NCI-H187 (cell line): ENCODE measurements at regions not wholly inside any gene's neighbourhood (a gene's known extent, or its start where the extent isn't known, plus 50 kb on each side); places are given as distances from the start of the nearest gene placed in this dataset.
"Not testable (repeated sequence)": the region's sequence is repeated elsewhere in the genome, so short reads cannot be mapped to it uniquely, and the experiment has no call there.

Experiments
- DNase-seq, 2 experiments: peaks; one replicate each; lab custom pipeline; 2025; lab: John Stamatoyannopoulos, UW

DNA sequence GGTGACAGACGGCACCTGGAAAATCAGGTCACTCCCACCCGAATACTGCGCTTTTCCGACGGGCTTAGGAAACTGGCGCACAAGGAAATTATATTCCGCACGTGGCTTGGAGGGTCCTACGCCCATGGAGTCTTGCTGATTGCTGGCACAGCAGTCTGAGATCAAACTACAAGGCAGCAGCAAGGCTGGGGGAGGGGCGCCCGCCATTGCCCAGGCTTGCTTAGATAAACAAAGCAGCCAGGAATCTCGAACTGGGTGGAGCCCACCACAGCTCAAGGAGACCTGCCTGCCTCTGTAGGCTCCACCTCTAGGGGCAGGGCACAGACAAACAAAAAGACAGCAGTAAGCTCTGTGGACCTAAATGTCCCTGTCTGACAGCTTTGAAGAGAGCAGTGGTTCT is 394.3 kb downstream of the PTH2R start:
- not testable (repeated sequence) for DNase-seq

DNA sequence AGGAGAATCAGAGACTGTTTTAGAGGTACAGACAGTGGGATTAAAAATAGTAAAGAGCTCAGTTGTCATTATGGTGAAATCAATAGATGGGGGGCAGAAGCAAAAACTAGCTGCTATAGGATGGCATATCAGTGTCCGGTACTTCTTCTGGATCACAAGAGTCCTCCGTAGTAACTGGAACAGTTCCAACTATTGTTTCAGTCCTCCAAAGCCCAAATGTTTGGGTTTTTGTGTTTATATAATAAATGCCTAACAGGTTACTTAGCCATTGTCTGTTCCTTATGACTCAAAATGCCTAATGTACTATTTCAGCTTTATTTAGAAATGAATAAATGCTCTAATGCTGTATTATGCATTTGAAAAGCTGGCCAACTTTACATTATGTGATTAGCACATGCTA is 401.2 kb downstream of the PTH2R start:
- no peak for DNase-seq

DNA sequence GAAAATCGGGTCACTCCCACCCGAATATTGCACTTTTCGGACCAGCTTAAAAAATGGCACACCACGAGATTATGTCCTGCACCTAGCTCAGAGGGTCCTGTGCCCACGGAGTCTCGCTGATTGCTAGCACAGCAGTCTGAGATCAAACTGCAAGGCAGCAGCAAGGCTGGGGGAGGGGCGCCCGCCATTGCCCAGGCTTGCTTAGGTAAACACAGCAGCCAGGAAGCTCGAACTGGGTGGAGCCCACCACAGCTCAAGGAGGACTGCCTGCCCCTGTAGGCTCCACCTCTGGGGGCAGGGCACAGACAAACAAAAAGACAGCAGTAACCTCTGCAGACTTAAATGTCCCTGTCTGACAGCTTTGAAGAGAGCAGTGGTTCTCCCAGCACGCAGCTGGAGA is 405.3 kb downstream of the PTH2R start:
- DNase-seq, result not testable (repeated sequence)

DNA sequence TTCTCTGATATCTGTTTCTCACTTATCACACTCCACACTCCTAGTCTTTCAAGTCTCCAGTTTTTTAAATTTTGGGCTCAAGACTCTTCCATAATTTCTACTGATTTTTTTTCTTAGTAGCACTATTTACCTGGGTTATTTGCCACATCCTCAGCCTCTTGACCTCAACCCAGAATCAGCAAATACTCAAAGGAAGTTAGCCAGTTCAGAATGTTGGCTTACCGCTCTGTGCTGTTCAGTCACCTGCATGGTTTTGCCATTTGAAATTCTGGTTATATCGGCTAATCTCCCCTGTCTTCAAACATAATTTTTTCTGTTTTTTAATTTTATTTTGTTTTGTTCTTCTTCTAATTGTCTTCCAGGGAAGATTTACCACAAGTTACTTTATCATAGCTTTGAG is 412.6 kb downstream of the PTH2R start:
- DNase-seq, result no peak

DNA sequence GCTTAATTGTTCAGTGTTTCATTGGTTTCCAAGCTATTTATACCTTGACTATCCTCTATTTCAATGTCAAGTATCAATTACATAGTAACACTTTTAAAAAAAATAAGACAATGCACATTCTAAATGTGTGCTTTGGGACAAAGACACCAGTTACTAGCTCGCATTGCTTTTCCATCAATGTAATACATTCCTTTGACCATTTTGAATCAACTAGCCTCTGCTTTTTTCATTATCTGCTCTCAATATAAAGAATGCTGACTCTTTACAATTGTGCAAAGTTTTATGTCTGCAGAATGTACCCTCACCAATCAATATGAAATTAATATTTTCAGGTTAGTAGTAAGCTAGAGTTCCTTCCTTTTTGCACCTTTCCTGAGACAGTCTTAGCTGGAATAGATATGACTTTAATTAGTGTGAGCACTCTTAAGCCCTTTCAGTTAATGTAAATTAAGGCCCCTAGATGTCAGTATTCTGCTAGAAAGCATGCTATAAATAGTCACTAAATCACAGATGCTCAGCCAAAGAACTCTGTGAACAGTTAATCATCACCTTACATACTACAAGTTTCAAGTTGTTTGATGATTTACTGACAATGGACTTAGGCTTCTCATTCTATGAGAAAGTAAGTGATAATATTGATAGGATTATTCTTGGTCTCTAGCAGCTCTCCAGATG is 413.6 kb downstream of the PTH2R start:
- no peak for DNase-seq

DNA sequence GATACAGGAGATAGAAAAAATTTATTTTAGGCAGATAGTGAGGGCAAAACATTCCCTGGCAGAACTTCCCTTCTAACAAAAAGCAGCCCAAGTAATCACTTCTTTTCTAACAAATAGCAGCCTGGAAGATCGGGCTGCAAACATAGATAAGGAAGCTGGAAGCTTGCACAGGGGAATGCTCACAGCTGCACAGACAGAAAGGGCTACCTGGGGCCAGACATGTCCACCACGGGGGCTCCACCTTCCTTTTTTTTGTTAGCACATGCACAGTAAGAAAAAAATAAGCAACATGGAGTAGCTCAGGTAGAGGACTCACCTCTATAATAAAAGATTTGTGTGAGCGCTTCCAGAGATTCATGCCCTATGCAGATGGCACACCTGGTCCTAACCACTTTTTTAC is 420.5 kb downstream of the PTH2R start:
- no peak for DNase-seq

DNA sequence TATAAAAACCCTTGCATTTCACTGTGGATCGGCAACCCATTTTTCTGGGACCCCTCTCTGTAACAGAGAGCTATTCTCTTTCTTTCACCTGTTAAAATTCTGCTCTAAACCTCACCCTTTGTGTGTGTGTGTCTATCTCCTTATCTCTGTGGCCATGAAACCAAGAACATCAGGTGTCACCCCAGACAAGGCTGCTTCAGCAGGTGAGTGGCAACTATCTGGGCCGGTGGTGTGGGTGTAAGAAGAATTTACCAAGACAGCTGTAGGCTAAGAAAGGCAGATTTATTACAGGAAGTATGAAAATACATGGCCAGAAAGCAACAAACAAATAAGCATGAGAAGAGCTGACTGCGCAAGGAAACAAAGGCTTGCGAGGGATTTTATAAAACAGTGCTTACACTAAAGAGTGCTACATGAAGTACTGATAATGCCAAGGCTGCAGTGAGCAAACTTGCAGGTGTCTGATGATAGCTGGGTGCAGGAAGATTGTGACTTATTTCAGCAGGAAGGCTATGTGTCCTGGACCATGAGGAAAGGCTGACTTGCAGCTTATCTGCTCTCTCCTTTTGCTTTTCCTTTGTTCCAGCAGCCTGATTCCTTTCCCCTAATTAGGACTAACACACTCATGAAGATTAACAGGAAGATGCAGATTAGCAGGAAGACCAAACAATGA is 421.1 kb downstream of the PTH2R start:
- no peak for DNase-seq

GRCh38 chr2:208830203-208830602 is 423.6 kb downstream of the PTH2R start:
- no peak for DNase-seq

- no peak for DNase-seq
Observed at GRCh38 chr2:208847651-208848050, 441.1 kb downstream of the PTH2R start.

GRCh38 chr2:208854717-208855116 is 448.1 kb downstream of the PTH2R start:
- no peak for DNase-seq

DNA sequence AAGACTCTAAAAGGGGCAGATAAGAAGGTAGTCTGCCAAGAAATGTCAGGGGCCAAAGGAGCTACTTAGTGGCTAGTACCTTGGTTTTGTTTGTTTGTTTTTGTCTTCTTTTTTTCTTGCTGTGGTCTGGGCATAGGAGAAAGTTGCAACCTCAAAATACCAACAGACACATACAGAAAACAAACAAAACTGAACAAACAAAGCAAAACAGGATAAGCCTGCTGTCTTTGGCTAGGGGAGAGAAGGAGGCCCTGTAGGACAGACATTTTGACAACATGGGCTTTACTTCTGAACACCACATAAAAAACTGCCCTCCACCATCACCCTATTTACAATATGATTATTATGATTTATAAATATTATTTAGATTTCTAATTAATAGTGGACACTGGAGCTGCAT is 460.8 kb downstream of the PTH2R start:
- no peak for DNase-seq

GRCh38 chr2:208872591-208872990 is 466.0 kb downstream of the PTH2R start:
- no peak for DNase-seq

DNA sequence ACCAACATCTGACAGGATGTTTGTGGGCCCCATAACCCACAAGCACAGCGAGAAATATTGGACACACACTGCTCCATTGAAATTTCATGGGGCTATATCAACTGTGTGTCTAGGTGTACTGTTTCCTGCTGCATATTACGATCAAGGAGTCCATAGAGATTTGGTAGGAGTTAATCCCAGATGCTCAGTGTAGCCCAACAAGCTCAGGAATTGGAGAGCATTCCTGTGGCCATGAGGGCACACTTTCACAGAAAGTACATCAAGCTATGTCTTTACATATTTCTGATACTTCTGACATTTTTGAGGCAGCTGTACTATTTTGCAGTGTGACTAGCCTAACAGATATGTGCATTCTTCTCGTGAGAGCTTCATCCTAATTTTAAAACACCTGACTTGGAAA is 473.1 kb downstream of the PTH2R start:
- DNase-seq, result no peak

GRCh38 chr2:208880171-208880570 is 473.6 kb downstream of the PTH2R start:
- DNase-seq, result no peak

GRCh38 chr2:208890486-208890885 is 483.9 kb downstream of the PTH2R start:
- no peak for DNase-seq

- DNase-seq, result no peak
Observed at GRCh38 chr2:208892203-208892602, 485.6 kb downstream of the PTH2R start.

GRCh38 chr2:208906330-208906729 is 499.7 kb downstream of the PTH2R start:
- DNase-seq, result no peak

DNA sequence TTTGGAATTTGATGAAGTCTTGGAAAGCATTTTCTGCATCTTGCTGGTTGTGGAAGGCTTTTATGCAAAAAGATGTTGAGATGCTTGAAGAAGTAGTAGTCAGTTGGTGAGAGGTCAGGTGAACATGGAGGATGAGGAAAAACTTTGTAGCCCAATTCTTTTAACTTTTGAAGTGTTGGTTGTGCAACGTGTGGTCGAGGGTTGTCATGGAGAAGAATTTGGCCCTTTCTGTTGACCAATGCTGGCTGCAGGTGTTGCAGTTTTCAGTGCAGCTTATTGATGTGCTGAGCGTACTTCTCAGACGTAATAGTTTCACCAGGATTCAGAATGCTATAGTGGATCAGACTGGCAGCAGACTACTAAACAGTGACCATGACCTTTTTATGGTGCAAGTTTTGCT is 508.4 kb upstream of the MAP2 start:
- no peak for DNase-seq

DNA sequence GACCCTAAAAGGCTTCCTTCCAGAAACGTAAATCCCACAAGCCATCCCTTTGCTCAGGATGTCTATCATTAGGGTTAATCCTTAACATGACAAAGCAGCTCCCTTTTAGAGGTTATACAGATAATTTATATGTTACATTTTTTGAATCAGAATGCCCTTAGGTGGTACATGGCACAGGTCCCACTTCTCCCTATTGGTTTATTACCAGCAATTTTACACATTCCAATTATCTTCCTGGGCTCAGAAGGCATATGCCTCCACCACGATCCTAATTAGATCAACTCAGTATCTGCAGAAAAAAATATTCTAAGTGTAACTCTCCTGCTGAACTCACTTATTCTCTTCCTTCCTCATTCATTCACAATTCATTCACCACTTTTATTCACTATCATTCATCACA is 507.0 kb upstream of the MAP2 start:
- DNase-seq, result no peak

DNA sequence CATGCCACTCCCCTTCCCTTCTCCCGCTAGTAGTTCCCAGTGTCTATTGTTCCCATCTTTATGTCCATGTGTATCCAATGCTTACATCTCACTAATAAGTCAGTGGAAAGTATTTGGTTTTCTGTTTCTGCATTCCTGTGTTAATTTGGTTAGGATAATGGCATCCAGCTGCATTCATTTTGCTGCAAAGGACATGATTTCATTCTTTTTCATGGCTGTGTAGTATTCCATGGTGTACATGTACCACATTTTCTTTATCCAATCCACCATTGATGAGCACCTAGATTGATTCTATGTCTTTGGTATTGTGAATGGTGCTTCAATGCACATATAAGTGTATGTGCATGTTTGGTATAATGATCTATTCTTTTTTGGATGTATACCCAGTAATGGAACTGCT is 502.5 kb upstream of the MAP2 start:
- not testable (repeated sequence) for DNase-seq

DNA sequence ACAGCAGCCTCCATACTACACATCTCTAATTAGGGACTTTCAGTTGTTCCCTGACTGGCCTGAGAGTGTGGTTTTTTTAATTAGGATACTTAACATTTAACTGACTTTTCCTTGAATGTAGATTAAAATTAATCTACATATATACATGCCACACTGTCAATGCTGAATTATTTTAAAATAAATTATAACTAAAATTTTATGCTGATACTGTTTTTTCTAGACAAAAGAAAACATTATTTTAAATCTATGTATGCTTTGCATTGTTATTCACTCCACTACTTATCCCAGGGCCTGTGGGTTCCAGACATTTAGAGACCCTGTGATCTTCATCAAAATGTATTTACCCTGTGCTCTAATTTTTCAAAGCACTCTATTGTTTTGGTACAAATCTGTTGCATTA is 496.0 kb upstream of the MAP2 start:
- DNase-seq, result no peak

DNA sequence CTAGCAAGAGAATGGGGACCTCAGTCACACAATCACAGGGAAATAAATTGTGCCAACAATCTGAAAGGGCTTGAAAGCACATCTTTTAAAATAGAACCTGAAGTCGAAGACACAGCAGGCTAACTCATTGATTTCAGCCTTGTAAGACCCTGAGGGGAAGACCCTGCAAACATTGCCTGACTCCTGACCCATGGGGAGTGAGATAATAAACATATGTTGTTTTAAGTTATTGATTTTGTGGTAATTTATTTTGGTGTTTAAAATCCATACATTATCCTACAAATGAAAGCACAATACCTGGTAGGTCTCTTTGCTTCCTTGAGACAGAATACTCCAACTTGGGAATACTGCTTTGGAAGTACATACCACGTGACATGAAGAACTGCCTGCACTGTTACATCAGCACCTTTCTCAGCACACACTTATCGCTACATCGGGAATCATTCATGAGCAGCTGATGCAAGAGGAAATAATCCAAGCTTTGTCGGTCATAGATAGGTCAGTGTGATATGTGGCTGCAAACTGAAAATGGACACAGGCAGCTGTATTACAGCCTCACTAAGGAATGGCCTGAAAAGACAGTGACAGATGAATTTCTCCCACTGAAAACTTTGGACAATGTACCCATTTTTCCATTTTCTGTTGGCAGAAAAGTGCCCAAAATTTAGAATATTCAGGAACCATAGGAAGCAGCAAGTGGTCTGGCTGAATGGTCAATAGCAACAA is 494.5 kb upstream of the MAP2 start:
- DNase-seq, result no peak

GRCh38 chr2:208929894-208930427 is 493.9 kb upstream of the MAP2 start:
- DNase-seq, result no peak
